GM23338 (cell line): ENCODE measurements at regions not wholly inside any gene's neighbourhood (a gene's known extent, or its start where the extent isn't known, plus 50 kb on each side); places are given as distances from the start of the nearest gene placed in this dataset.

Experiments used
- ATAC-seq: fragments of 200-7000 bp; cut with Tn5 transposase; 3 replicates; pipeline ENCODE4 v1.9.1; 2020
- DNase-seq: peaks from one replicate; pipeline ENCODE4 v3.0.0-alpha.2; 2015; ENCODE audit warnings: low spot score
- H2AFZ ChIP-seq: fragments of 200-600 bp; sonication (generic); 2 replicates; pipeline ENCODE4 v1.8.0; 2016; ENCODE audit warnings: antibody characterized with exemption, mild to moderate bottlenecking, moderate library complexity
- H3F3A ChIP-seq: fragments of 200-600 bp; sonication (generic); replicated peaks from 2 replicates; pipeline ENCODE4 v1.8.0; 2017; ENCODE audit warnings: antibody characterized with exemption, mixed run types, low read depth
- H3K27ac ChIP-seq: fragments of 200-600 bp; sonication (generic); 2 replicates; pipeline ENCODE4 v1.6.1; 2016; ENCODE audit warnings: low read depth
- H3K27me3 ChIP-seq: fragments of 200-600 bp; sonication (generic); 2 replicates; pipeline ENCODE4 v1.8.0; 2016; ENCODE audit warnings: mild to moderate bottlenecking, mixed run types, moderate library complexity; ENCODE audit not compliant: insufficient read depth
- H3K36me3 ChIP-seq: fragments of 200-600 bp; sonication (generic); 2 replicates; pipeline ENCODE4 v1.8.0; 2016; ENCODE audit warnings: mild to moderate bottlenecking; ENCODE audit not compliant: insufficient read depth
- H3K4me1 ChIP-seq: fragments of 200-600 bp; sonication (generic); 2 replicates; pipeline ENCODE4 v1.8.0; 2016; ENCODE audit warnings: mild to moderate bottlenecking, moderate library complexity; ENCODE audit not compliant: insufficient read depth
- H3K4me2 ChIP-seq: fragments of 200-600 bp; sonication (generic); 2 replicates; pipeline ENCODE4 v1.7.1; 2017; ENCODE audit warnings: mixed run types
- H3K4me3 ChIP-seq: fragments of 200-600 bp; sonication (generic); 2 replicates; pipeline ENCODE4 v1.6.1; 2016; ENCODE audit warnings: mixed run types
- H3K79me2 ChIP-seq: fragments of 200-600 bp; sonication (generic); replicated peaks from 2 replicates; pipeline ENCODE4 v1.8.0; 2017; ENCODE audit warnings: mild to moderate bottlenecking; ENCODE audit not compliant: insufficient read depth
- H3K9me2 ChIP-seq: fragments of 200-600 bp; sonication (generic); 2 replicates; pipeline ENCODE4 v1.8.0; 2017; ENCODE audit not compliant: insufficient read depth
- H4K20me1 ChIP-seq: fragments of 200-600 bp; sonication (generic); replicated peaks from 2 replicates; pipeline ENCODE4 v1.8.0; 2017; ENCODE audit warnings: mild to moderate bottlenecking; ENCODE audit not compliant: insufficient read depth
- H3K27ac Mint-ChIP-seq: 2 replicates; pipeline ENCODE4 v1.8.0; 2020; ENCODE audit warnings: inconsistent platforms, mild to moderate bottlenecking, moderate library complexity, mixed read lengths
- H3K27me3 Mint-ChIP-seq: 3 replicates; pipeline ENCODE4 v1.8.0; 2022; ENCODE audit warnings: low read depth, mild to moderate bottlenecking, moderate library complexity, mixed read lengths, inconsistent platforms; ENCODE audit not compliant: insufficient read depth, poor library complexity
- H3K36me3 Mint-ChIP-seq: 3 replicates; pipeline ENCODE4 v1.8.0; 2021; ENCODE audit warnings: low read depth, mild to moderate bottlenecking, inconsistent platforms, moderate library complexity, mixed read lengths
- H3K4me1 Mint-ChIP-seq: 3 replicates; pipeline ENCODE4 v1.8.0; 2020; ENCODE audit warnings: mild to moderate bottlenecking, inconsistent platforms, mixed read lengths
- H3K4me3 Mint-ChIP-seq: 3 replicates; pipeline ENCODE4 v1.8.0; 2021; ENCODE audit warnings: moderate library complexity, mild to moderate bottlenecking, inconsistent platforms, mixed read lengths
- H3K9me3 Mint-ChIP-seq: 3 replicates; pipeline ENCODE4 v1.8.0; 2020; ENCODE audit warnings: moderate library complexity, mild to moderate bottlenecking, inconsistent platforms, mixed read lengths
- ETS1 ChIP-seq: IDR thresholded peaks from 2 replicates; pipeline ENCODE4 v1.6.1; 2016; ENCODE audit warnings: antibody characterized with exemption
- EZH2 ChIP-seq: fragments of 200-600 bp; sonication (generic); IDR thresholded peaks from one replicate; pipeline ENCODE4 v1.8.0; 2017; ENCODE audit warnings: antibody characterized with exemption, mild to moderate bottlenecking, low read depth; ENCODE audit not compliant: unreplicated experiment
- EZH2phosphoT487 ChIP-seq: fragments of 200-600 bp; sonication (generic); IDR thresholded peaks from one replicate; pipeline ENCODE4 v1.8.1; 2018; ENCODE audit warnings: antibody characterized with exemption; ENCODE audit not compliant: unreplicated experiment
- JUNB ChIP-seq: IDR thresholded peaks from one replicate; pipeline ENCODE4 v1.6.1; 2016; ENCODE audit warnings: antibody characterized with exemption; ENCODE audit not compliant: unreplicated experiment
- NANOG ChIP-seq: IDR thresholded peaks from 2 replicates; pipeline ENCODE4 v1.6.1; 2016; ENCODE audit warnings: antibody characterized with exemption, borderline replicate concordance
- STAT1 ChIP-seq: IDR thresholded peaks from one replicate; pipeline ENCODE4 v1.6.1; 2016; ENCODE audit warnings: antibody characterized with exemption; ENCODE audit not compliant: unreplicated experiment
- ZNF462 ChIP-seq: fragments of 250-450 bp; sonication (Bioruptor Pico); IDR thresholded peaks from 2 replicates; pipeline ENCODE4 v1.5.0; 2020; ENCODE audit warnings: mild to moderate bottlenecking, moderate library complexity

GRCh38 chr18:6659963-6660725, 69.4 kb upstream of the ARHGAP28 start (continued):
- TF ChIP-seq EZH2 (no peak), EZH2phosphoT487 (no peak), NANOG (no peak), STAT1 (no peak), ETS1 (no peak)

- H3K4me3 Mint-ChIP-seq = no peak overlapping the region
- no peak overlapping the region for H2AFZ ChIP-seq
- H3K4me3 ChIP-seq = no peak overlapping the region
- no peaks in the 10 kb centered on the region for H3K79me2 ChIP-seq
- H4K20me1 ChIP-seq = no peaks in the 10 kb centered on the region
- H3K9me2 ChIP-seq = no peaks in the 10 kb centered on the region
- peaks cover 3% of the 10 kb centered on the region for H3K27me3 Mint-ChIP-seq
- H3K4me1 ChIP-seq = peaks cover 25% of the 10 kb centered on the region
- H3K36me3 ChIP-seq = no peaks in the 10 kb centered on the region
- DNase-seq (no peak), ATAC-seq (peak; percentile 34)
- H3K27ac ChIP-seq = 0 out of 2 replicates have a peak overlapping the region, but pooled peaks have one; percentile 18
- no peaks in the 10 kb centered on the region for H3K36me3 Mint-ChIP-seq
- H3K27ac Mint-ChIP-seq = peak overlapping the region; percentile 37; the same call in 1 of the 2 replicates
- H3K27me3 ChIP-seq = no peaks in the 10 kb centered on the region
- H3K4me2 ChIP-seq = peak overlapping the region; percentile 54
- no peaks in the 10 kb centered on the region; the same call in 2 of the 3 replicates for H3K9me3 Mint-ChIP-seq
- H3K4me1 Mint-ChIP-seq = peaks cover 21% of the 10 kb centered on the region
- peak; percentile 49; the same call in 1 of the 2 replicates for TF ChIP-seq ZNF462 (CRISPR knock-in tag)
- no peak for TF ChIP-seq JUNB
- no peaks in the 10 kb centered on the region for H3F3A ChIP-seq
Measured at GRCh38 chr18:6661692-6662415, 67.7 kb upstream of the ARHGAP28 start.
